Hematopoietic multipotent progenitor cell treated with erythropoietin and hydrocortisone succinate and interleukin-3 and kit ligand, for 15 days (in vitro differentiated cells): ENCODE measurements at regions not wholly inside any gene's neighbourhood (a gene's known extent, or its start where the extent isn't known, plus 50 kb on each side); places are given as distances from the start of the nearest gene placed in this dataset.
"Not testable (repeated sequence)": the region's sequence is repeated elsewhere in the genome, so short reads cannot be mapped to it uniquely, and the experiment has no call there.

Experiments used
- DNase-seq: peaks from one replicate; pipeline ENCODE4 v3.0.0-alpha.2; 2015; ENCODE audit warnings: low spot score

DNA sequence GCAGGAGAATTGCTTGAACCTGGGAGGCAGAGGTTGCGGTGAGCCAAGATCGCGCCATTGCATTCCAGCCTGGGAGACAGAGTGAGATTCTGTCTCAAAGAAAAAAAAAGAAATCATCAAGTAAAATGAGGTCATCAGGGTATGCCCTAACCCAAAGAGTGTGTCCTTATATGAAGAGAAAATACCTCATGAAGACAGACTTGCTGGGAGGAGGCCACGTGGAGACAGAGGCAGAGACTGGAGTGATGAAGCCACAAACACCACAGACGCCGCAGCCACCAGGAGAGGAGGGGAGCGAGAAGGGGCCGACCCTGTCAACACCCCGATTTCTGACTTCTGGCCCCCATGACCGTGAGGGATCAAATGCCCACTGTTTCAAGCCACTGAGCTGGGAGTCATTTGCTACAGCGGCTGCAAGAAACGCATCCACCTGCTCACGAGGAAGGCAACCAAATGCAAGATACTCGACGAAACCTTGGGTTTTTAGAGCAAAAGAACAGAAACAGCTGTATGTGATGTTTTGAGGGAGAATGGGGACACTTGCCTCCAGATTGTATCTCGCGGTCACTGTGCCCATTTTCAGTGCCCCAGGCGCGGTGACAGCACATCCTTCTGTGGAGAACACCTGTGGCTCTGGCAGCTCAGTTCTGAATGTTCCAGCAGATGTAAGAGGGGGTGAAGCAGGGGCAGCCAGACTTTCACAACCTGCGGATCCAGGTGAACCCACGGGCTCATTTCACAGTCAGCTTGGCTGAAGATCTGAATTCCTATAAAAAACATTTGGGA is 1317.2 kb downstream of the TBC1D22A start:
- DNase-seq = no peak

DNA sequence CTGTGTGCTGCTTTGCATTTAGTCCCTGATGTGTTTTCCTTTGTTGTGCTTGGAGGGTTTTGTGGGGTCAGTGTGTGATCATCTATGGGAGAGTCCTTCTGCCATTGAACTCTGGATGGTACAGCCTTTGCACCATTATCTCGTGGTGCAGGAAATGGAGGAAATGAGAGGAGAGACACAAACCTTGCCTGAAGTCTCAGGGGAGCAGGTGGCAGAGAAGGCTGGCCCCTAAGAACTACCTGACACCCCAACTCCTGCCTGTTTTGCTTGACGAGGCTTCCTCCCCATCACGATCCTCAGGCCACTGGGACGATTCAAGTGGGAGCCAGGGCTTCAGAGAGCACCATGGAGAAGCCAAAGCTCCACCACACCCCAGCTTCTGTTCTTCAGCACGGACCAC is 1316.4 kb downstream of the TBC1D22A start:
- DNase-seq = no peak

DNA sequence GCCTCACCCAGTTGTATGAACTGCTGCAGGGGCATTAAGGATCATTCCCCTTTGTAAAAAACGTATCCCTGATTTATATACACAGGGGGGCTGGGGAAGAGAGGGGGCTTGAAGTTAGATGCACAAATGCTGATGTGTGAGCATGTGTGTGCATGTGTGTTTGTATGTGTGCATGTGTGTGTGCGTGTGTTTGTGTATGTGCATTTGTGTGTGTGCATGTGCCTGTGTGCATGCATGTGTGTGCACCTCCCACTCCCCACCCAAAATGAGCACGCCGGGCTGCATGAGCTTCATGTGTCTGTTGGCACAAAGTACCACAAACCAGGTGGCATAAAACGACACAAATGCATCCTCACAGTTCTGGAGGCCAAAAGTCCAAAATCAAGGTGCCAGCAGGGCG is 1315.2 kb downstream of the TBC1D22A start:
- no peak for DNase-seq

DNA sequence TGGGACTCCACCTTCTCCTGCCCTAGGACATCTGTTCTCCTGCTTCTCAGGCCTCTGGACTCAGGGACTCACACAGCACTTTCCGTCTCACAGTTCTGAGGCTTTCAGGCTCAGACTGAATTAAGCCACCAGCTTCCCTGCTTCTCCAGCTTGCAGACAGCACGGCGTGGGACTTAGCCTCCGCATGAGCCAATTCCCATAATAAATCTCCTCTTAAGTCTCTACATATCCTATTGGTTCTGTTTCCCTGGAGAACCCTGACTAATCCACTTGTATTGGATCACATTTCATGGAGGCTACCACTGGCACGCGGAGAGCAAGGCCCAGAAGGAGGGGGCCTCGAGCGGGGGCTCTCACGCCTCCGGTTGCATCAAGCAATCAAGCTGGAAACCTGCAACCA is 1313.6 kb downstream of the TBC1D22A start:
- DNase-seq = no peak

DNA sequence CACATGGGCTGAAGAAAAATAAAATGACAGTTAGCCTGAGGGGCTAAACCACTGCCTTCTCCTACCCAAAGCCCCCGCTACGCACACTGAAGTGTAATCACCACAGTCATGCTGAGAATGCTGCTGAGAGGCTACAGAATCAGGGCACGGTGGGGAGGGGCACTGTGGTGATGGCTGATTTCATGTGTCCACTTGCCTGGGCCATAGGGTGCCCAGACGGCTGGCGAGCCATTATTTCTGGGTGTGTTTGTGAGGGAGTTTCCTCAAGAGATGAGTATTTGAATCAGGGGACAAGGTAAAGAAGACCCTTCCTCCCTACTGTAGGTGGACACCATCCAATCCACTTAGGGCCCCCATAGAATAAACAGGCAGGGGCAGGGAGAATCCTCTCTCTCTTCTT is 1313.2 kb downstream of the TBC1D22A start:
- DNase-seq = no peak

- DNase-seq = no peak
Measured at GRCh38 chr22:48072777-48073176, 1310.3 kb downstream of the TBC1D22A start.

- DNase-seq = no peak
Measured at GRCh38 chr22:48071828-48072227, 1309.4 kb downstream of the TBC1D22A start.

GRCh38 chr22:48071305-48071704 is 1308.9 kb downstream of the TBC1D22A start:
- no peak for DNase-seq

GRCh38 chr22:48070760-48071159 is 1308.3 kb downstream of the TBC1D22A start:
- no peak for DNase-seq

DNA sequence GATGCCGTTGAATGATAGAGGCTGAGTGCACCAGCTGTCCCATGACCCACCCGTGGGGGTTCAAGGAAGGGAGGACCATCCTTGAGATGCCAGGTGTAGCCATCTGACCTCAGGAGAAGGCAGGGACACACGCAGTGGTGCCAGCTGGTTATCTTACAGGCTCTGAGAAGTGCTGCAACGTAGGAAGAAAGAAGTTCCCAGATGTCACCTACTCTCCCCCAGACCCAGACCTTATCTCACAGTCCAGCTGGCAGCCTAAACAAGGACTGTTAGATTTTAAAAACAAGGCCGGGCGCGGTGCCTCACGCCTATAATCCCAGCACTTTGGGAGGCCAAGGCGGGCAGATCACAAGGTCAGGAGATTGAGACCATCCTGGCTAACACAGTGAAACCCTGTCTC is 1307.6 kb downstream of the TBC1D22A start:
- DNase-seq = no peak

GRCh38 chr22:48069256-48069655 is 1306.8 kb downstream of the TBC1D22A start:
- no peak for DNase-seq

DNA sequence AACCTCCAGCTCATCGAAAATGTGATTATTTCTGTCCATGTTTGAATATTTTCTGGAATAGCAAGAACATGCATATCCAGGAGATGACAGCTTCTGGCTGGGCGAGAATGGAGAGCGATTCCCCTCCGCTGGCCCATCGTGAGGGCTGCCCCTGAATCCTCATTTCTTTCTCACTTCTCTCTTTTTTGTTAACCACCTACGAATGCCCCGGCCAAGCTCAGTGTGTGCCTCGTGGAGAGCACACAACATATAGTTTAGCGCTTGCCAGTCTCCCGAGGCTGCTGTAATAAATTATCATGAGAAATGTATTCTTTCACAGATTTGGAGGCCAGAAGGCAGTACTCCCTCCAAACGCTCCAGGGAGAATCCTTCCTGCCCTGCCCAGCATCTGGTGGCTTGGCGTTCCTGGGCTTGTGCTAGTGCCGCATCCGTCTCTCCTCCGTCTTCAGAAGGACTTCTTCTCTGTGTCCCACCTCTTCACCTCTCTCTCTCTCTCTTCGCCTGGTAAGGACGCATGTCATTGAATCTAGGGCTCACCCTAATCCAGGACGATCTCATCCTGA is 1306.0 kb downstream of the TBC1D22A start:
- no peak for DNase-seq

- no peak for DNase-seq
Measured at GRCh38 chr22:48065892-48066291, 1303.4 kb downstream of the TBC1D22A start.

DNA sequence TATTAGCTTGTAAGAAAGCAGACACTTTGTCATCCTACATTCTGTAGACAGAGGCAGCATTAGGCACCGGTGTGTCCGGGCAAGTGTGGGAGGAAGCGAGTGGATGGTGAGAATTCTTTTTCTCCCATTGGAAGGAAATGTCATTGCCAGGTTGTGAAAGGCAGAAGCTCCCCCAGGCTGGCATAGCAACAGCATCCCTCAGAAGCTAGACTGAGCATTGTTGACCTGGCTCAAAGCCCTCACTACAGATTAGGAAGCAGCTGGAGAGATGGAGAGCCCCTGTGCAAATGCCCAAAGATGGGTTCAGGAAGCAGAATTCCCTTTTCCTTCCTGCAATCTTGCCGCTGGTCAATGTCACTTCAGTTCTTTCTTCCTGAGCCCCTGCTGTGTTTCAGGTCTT is 1299.3 kb downstream of the TBC1D22A start:
- no peak for DNase-seq

DNA sequence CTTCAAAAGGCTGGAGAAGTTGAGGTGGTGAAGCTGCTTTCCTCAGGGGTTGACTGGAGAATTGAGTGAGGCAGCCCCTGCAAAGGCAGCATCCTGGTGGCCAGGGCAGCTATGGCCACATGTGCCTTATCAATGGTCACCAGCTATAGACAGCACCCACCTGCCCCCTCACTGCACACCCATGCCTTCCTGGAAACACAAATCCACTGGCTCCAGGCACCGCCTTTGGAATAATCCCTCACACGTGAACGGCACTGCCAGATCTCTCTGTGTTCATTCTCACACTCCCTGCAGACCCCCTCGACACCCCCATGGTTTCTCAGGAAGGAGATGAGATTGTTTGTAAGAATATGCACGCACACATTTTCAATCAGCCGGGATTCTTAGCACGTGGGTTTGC is 1297.8 kb downstream of the TBC1D22A start:
- DNase-seq = no peak

DNA sequence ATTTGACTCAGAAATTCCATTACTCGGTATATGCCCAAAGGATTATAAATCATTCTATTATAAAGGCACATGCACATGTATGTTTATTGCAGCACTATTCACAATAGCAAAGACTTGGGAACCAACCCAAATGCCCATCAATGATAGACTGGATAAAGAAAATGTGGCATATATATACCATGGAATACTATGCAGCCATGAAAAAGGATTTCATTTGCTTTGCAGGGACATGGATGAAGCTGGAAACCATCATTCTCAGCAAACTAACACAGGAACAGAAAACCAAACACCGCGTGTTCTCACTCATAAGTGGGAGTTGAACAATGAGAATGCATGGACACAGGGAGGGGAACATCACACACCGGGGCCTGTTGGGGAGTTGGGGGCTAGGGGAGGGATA is 1297.1 kb downstream of the TBC1D22A start:
- DNase-seq = not testable (repeated sequence)

GRCh38 chr22:48057116-48057835 is 1294.8 kb downstream of the TBC1D22A start:
- no peak for DNase-seq

DNA sequence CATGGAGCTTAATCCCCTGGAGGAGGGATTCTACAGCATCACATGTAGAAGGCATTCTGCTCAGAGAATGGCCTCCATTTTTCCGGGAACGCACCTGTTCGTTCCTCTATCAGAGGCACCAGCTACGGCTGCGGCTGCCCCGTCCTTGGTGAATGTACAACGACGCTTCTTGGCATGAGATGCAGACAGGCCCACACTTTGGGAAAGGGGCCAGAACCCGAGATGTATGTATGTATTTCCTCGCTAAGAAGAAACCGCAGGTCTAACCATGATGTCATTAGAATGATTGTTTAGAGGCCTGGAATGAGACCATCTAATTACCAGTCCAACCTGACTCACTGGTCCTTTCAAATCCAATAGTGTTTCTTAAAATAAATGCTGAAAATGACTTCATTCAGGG is 1293.4 kb downstream of the TBC1D22A start:
- no peak for DNase-seq

- DNase-seq = no peak
Measured at GRCh38 chr22:48055185-48055584, 1292.7 kb downstream of the TBC1D22A start.

GRCh38 chr22:48054596-48054995 is 1292.1 kb downstream of the TBC1D22A start:
- DNase-seq = no peak

DNA sequence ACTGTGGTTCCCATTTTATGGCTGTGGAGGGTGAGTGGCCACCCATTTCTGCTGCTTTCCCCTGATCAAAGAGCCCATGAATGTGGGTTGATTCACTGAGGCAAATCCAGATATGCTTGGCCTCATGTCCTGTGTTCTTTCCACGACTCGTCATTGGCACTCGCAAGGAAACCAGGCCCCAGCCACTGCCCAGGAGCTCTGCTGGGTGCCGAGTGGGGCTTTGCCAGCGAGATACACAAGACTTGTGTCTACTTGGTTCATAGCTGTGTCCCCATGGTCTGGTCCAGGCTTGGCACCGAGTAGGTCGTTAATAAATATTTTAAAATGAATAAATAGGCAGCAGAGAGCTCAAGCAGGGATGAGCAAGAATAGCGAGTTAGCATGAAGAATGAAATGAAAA is 1291.5 kb downstream of the TBC1D22A start:
- no peak for DNase-seq

DNA sequence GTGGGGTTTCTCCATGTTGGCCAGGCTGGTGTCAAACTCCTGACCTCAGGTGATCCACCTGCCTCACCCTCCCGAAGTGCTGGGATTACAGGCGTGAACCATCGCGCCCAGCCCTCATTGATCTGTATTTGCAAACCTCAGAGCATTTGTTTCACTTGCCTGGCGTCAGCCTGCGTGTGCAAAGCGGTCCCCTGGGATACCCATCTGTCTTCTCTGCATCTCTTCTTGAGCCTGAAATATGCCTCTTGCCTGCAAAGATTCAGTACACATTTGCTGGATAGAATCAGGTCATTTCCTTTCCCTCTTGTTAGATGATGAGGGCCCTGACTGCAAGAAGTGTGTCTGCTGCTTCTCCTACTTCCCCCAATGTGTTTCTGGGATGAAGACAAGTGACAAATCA is 1291.0 kb downstream of the TBC1D22A start:
- no peak for DNase-seq

- DNase-seq = no peak
Measured at GRCh38 chr22:48052621-48052890, 1290.1 kb downstream of the TBC1D22A start.
